Testis (tissue), 2 donors: ENCODE measurements at regions not wholly inside any gene's neighbourhood (a gene's known extent, or its start where the extent isn't known, plus 50 kb on each side); places are given as distances from the start of the nearest gene placed in this dataset.
"Not testable (repeated sequence)": the region's sequence is repeated elsewhere in the genome, so short reads cannot be mapped to it uniquely, and the experiment has no call there.

Experiments
- POLR2A ChIP-seq: fragments of 450-650 bp; IDR thresholded peaks from one replicate; pipeline ENCODE4 v1.6.1; 2017; ENCODE audit warnings: antibody characterized with exemption, mild to moderate bottlenecking, moderate library complexity
- TF ChIP-seq, protein P1 (sequence below), 3 experiments: fragments of 450-650 bp in 2 of 3; fragments of 200-600 bp in 1 of 3; sonication (generic) in 1 of 3; IDR thresholded peaks; one replicate each; pipeline ENCODE4 v1.5.1; 2016 to 2019; ENCODE audit warnings: antibody characterized with exemption in 3 of 3, mild to moderate bottlenecking in 2 of 3, moderate library complexity in 1 of 3

DNA sequence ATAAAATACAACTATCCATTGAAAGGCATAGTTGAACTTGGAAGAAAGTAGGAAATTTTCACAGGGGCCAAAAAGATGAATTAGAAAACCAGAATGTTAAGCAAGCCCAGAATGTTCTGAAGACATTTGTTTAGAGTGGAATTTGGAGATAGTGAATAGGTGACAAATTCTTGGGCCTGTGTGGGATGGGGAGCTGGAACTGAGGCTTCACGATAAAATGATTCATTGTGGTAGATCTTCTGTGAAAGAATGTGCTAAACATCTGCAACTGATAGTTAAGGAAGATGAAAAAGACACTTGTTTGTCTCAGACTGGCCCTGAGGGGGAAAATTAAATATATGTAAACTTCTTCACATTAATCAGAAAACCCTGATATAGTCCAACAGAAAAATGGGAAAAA lies 658.9 kb downstream of the PRIM2 start:
- TF ChIP-seq, protein P1, sequence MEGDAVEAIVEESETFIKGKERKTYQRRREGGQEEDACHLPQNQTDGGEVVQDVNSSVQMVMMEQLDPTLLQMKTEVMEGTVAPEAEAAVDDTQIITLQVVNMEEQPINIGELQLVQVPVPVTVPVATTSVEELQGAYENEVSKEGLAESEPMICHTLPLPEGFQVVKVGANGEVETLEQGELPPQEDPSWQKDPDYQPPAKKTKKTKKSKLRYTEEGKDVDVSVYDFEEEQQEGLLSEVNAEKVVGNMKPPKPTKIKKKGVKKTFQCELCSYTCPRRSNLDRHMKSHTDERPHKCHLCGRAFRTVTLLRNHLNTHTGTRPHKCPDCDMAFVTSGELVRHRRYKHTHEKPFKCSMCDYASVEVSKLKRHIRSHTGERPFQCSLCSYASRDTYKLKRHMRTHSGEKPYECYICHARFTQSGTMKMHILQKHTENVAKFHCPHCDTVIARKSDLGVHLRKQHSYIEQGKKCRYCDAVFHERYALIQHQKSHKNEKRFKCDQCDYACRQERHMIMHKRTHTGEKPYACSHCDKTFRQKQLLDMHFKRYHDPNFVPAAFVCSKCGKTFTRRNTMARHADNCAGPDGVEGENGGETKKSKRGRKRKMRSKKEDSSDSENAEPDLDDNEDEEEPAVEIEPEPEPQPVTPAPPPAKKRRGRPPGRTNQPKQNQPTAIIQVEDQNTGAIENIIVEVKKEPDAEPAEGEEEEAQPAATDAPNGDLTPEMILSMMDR (IDR thresholded peaks at IDR 0.05): not testable (repeated sequence)
- not testable (repeated sequence) for TF ChIP-seq POLR2A
